Transverse colon (tissue), 4 donors: ENCODE measurements at regions not wholly inside any gene's neighbourhood (a gene's known extent, or its start where the extent isn't known, plus 50 kb on each side); places are given as distances from the start of the nearest gene placed in this dataset.

Source experiments
- DNase-seq: peaks from one replicate; pipeline ENCODE4 v3.0.0-alpha.2; 2019
- H3K27ac ChIP-seq, 4 donors: fragments of 200-600 bp; sonication (generic); 2 replicates each; pipeline ENCODE4 v1.5.1; 2016 to 2018; ENCODE audit warnings: inconsistent platforms in 4 of 4
- H3K27me3 ChIP-seq: fragments of 200-600 bp; sonication (generic); 2 replicates; pipeline ENCODE4 v1.5.1; 2017; ENCODE audit warnings: inconsistent platforms
- H3K36me3 ChIP-seq, 4 donors: fragments of 200-600 bp; sonication (generic); 2 replicates each; pipeline ENCODE4 v1.5.1; 2017 to 2019; ENCODE audit warnings: inconsistent platforms in 4 of 4
- H3K4me1 ChIP-seq, 4 donors: fragments of 200-600 bp; sonication (generic); 2 replicates each; pipeline ENCODE4 v1.5.1; 2017 to 2020; ENCODE audit warnings: inconsistent platforms in 4 of 4
- H3K4me3 ChIP-seq, 4 donors: fragments of 200-600 bp; sonication (generic); 1 replicate in 1 of 4; 2 replicates in 3 of 4; pipeline versions ENCODE4 v1.5.1 to v1.6.1; 2017 to 2019; ENCODE audit warnings: inconsistent platforms in 4 of 4
- H3K9me3 ChIP-seq, 2 donors: fragments of 200-600 bp; sonication (generic); 2 replicates each; pipeline ENCODE4 v1.5.1; 2017 to 2019; ENCODE audit warnings: inconsistent platforms in 2 of 2
- EP300 ChIP-seq: sonication (generic); formaldehyde crosslinking; IDR thresholded peaks from one replicate; pipeline ENCODE4 v1.6.1; 2017; ENCODE audit warnings: antibody characterized with exemption, low read depth
- POLR2A ChIP-seq: fragments of 450-650 bp; IDR thresholded peaks from one replicate; pipeline ENCODE4 v1.6.1; 2016; ENCODE audit warnings: antibody characterized with exemption, mild to moderate bottlenecking, moderate library complexity
- POLR2AphosphoS5 ChIP-seq, 3 donors: sonication (generic); formaldehyde crosslinking; IDR thresholded peaks; one replicate each; pipeline ENCODE4 v1.6.1; 2016; ENCODE audit warnings: antibody characterized with exemption in 3 of 3
- WGBS, 2 donors: methylation state at CpG; one replicate each; pipeline ENCODE4 v1.1.5; 2018; ENCODE audit warnings: low coverage in 1 of 2; 5-methylcytosine and 5-hydroxymethylcytosine counted together
- in situ Hi-C, 4 donors: fragments of 200-750 bp; cut with MboI; loops; one replicate each; pipeline versions ENCODE4 v1.15.0 to v1.15.1; 2017; ENCODE audit warnings: low sequenced_read_pairs in 3 of 4, low pct_ligation_motif_present in 1 of 4, low pct_unique_long_range_greater_than_20kb in 1 of 4
- intact Hi-C: fragments of 100-400 bp; cut with DNase I; formaldehyde crosslinking; loops from one replicate; pipeline ENCODE4 v1.15.1; 2023; ENCODE audit warnings: low total_unique reads
- TF ChIP-seq, protein P1 (sequence below), 5 experiments: fragments of 200-600 bp in 3 of 5; fragments of 450-650 bp in 2 of 5; sonication (generic) in 3 of 5; IDR thresholded peaks; 1 replicate in 2 of 5; 2 replicates in 3 of 5; pipeline ENCODE4 v1.5.1; 2016 to 2017; ENCODE audit warnings: antibody characterized with exemption in 5 of 5, inconsistent platforms in 3 of 5, mild to moderate bottlenecking in 2 of 5, moderate library complexity in 1 of 5

DNA sequence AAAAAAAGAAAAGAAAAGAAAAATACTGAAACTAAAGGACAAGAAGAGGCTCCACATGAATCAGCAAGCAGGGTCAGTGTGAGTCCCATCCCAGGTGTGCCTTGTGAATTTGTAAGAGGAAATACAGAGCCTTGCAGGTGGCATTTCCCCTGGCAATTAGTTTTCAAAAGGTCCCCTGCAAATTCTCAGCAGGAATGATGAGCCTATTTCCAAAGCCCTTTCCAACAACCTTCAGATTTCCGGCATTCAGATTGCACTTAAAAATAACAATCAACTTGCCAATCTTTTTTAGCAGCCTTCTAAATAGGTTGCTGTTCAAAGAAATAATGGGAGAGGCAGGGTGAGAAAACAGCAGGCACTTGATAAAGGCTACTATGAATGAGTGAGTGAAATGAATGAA is 66.4 kb upstream of the OR13H1 start:
- Histone ChIP-seq H3K4me3 (no peak overlapping the region), H3K36me3 (no peaks in the 10 kb centered on the region), H3K27ac (no peak overlapping the region), H3K27me3 (no peaks in the 10 kb centered on the region), H3K4me1 (no peaks in the 10 kb centered on the region), H3K9me3 (no peaks in the 10 kb centered on the region)
- intact Hi-C loops (no loop called here), in situ Hi-C loops (no loop called here)
- TF ChIP-seq POLR2A (no peak), EP300 (no peak), POLR2AphosphoS5 (IDR thresholded peaks at IDR 0.05) (no peak)
- TF ChIP-seq, protein P1, sequence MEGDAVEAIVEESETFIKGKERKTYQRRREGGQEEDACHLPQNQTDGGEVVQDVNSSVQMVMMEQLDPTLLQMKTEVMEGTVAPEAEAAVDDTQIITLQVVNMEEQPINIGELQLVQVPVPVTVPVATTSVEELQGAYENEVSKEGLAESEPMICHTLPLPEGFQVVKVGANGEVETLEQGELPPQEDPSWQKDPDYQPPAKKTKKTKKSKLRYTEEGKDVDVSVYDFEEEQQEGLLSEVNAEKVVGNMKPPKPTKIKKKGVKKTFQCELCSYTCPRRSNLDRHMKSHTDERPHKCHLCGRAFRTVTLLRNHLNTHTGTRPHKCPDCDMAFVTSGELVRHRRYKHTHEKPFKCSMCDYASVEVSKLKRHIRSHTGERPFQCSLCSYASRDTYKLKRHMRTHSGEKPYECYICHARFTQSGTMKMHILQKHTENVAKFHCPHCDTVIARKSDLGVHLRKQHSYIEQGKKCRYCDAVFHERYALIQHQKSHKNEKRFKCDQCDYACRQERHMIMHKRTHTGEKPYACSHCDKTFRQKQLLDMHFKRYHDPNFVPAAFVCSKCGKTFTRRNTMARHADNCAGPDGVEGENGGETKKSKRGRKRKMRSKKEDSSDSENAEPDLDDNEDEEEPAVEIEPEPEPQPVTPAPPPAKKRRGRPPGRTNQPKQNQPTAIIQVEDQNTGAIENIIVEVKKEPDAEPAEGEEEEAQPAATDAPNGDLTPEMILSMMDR (IDR thresholded peaks at IDR 0.05) = no peak
- 45% methylated on average over 1 of the region's 1 CpG; no CpG with 5 or more reads in 1 of the 2 donors for WGBS, 2 donors
- no peak for DNase-seq
